ENCODE measurements at regions not wholly inside any gene's neighbourhood (a gene's known extent, or its start where the extent isn't known, plus 50 kb on each side); places are given as distances from the start of the nearest gene placed in this dataset.
A peak's percentile ranks its signal among the peaks of the same experiment; 100 is the strongest.

- no peak for DNase-seq (ENCODE audit: low spot score)
Measured at GRCh38 chr6:128827675-128828464, 55.1 kb upstream of the LAMA2 start.

GRCh38 chr6:128826606-128827005 lies 56.3 kb upstream of the LAMA2 start:
- DNase-seq (ENCODE audit: low spot score): no peak

GRCh38 chr6:128822271-128822670 lies 60.7 kb upstream of the LAMA2 start:
- DNase-seq (ENCODE audit: low spot score): no peak

GRCh38 chr6:128821116-128821515 lies 61.8 kb upstream of the LAMA2 start:
- no peak for DNase-seq (ENCODE audit: low spot score)

GRCh38 chr6:128808856-128809255 lies 74.1 kb upstream of the LAMA2 start:
- DNase-seq (ENCODE audit: low spot score): no peak

- peak; percentile 27 for DNase-seq (ENCODE audit: low spot score)
Measured at GRCh38 chr6:128807577-128807976, 75.4 kb upstream of the LAMA2 start.

GRCh38 chr6:128806261-128806660 lies 76.7 kb upstream of the LAMA2 start:
- no peak for DNase-seq (ENCODE audit: low spot score)

GRCh38 chr6:128803911-128804310 lies 79.0 kb upstream of the LAMA2 start:
- peak; percentile 12 for DNase-seq (ENCODE audit: low spot score)

GRCh38 chr6:128801621-128802020 lies 81.3 kb upstream of the LAMA2 start:
- DNase-seq (ENCODE audit: low spot score): no peak

GRCh38 chr6:128784266-128784665 lies 98.7 kb upstream of the LAMA2 start:
- no peak for DNase-seq (ENCODE audit: low spot score)

GRCh38 chr6:128768187-128768586 lies 114.8 kb upstream of the LAMA2 start:
- no peak for DNase-seq (ENCODE audit: low spot score)

- DNase-seq (ENCODE audit: low spot score): no peak
Measured at GRCh38 chr6:128767705-128768104, 115.2 kb upstream of the LAMA2 start.

- no peak for DNase-seq (ENCODE audit: low spot score)
Measured at GRCh38 chr6:128767150-128767549, 115.8 kb upstream of the LAMA2 start.

- no peak for DNase-seq (ENCODE audit: low spot score)
Measured at GRCh38 chr6:128763599-128764300, 119.2 kb upstream of the LAMA2 start.

- DNase-seq (ENCODE audit: low spot score): no peak
Measured at GRCh38 chr6:128759901-128760300, 123.0 kb upstream of the LAMA2 start.

GRCh38 chr6:128759447-128759846 lies 123.5 kb upstream of the LAMA2 start:
- no peak for DNase-seq (ENCODE audit: low spot score)

GRCh38 chr6:128757961-128758360 lies 125.0 kb upstream of the LAMA2 start:
- no peak for DNase-seq (ENCODE audit: low spot score)

GRCh38 chr6:128754658-128755256 lies 128.2 kb upstream of the LAMA2 start:
- no peak for DNase-seq (ENCODE audit: low spot score)

- no peak for DNase-seq (ENCODE audit: low spot score)
Measured at GRCh38 chr6:128743974-128744765, 138.8 kb upstream of the LAMA2 start.

- no peak for DNase-seq (ENCODE audit: low spot score)
Measured at GRCh38 chr6:128742900-128743299, 140.0 kb upstream of the LAMA2 start.

- DNase-seq (ENCODE audit: low spot score): no peak
Measured at GRCh38 chr6:128740951-128741350, 142.0 kb upstream of the LAMA2 start.

GRCh38 chr6:128739112-128739511 lies 143.8 kb upstream of the LAMA2 start:
- no peak for DNase-seq (ENCODE audit: low spot score)

Measured in AG08395 (cell line).